ENCODE measurements at regions not wholly inside any gene's neighbourhood (a gene's known extent, or its start where the extent isn't known, plus 50 kb on each side); places are given as distances from the start of the nearest gene placed in this dataset.

DNA sequence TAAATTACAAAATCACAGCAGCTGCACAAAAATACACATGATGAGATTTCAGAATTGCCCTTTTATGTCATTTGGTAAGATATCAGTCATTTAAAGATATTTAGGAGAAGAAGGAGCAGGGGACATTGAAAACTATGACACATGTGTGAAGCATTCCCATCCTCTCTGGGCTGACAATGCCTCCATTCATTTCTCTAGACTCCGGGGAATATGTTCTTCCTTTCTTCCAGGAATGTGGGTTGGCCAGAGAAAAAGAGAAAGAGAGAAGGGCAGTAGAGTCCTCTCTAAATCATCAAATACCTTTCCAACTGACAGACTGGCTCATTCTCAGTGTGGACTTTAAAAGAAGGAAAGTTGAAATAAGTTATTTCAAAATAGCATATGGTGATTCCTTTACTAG is 205.6 kb upstream of the ADAMTSL1 start:
- no peak overlapping the region for H2AFZ ChIP-seq (ENCODE audit: control insufficient read depth, low read depth, low read length)
- no peak overlapping the region for H3K9ac ChIP-seq (ENCODE audit: control insufficient read depth, insufficient read depth, low read length)
- no peaks in the 10 kb centered on the region for H3K4me1 ChIP-seq (ENCODE audit: control insufficient read depth, insufficient read depth, low read length)
- ChIA-PET POLR2A (no interaction called here), CTCF (no interaction called here), SMC1A (ENCODE audit: uncharacterized antibody, unreplicated experiment) (no interaction called here), RAD21 (ENCODE audit: unreplicated experiment) (no interaction called here)
- no TSS peak for BruUV-seq (replicated peaks)
- no peaks in the 10 kb centered on the region for H3K36me3 ChIP-seq (ENCODE audit: control insufficient read depth in 2 of 2, insufficient read depth in 2 of 2, low read length in 1 of 2)
- no peak overlapping the region for H3K4me3 ChIP-seq
- no peak overlapping the region for H3K27ac ChIP-seq (ENCODE audit: control insufficient read depth, insufficient read depth)
- no peak for TF ChIP-seq SMAD5 (IDR thresholded peaks at IDR 0.05; ENCODE audit: low read depth)
- no peak for TF ChIP-seq CBX5 (IDR thresholded peaks at IDR 0.05; ENCODE audit: low read depth)
- TF ChIP-seq GATAD2B (conservative IDR thresholded peaks at IDR 0.05; ENCODE audit: low read depth), result no peak
- no peak for TF ChIP-seq JUND (IDR thresholded peaks at IDR 0.05; ENCODE audit: low read depth, low read length)
- no peak for TF ChIP-seq CREM (IDR thresholded peaks at IDR 0.05; ENCODE audit: low read depth)
- TF ChIP-seq IKZF1 (conservative IDR thresholded peaks at IDR 0.05), result no peak
- no peak for TF ChIP-seq ZBTB4 (CRISPR knock-in tag; IDR thresholded peaks at IDR 0.05)
- no peak for TF ChIP-seq HSF1 (IDR thresholded peaks at IDR 0.05; ENCODE audit: low read depth, low read length)
- TF ChIP-seq NFXL1 (IDR thresholded peaks at IDR 0.05; ENCODE audit: borderline replicate concordance), result no peak
- no peak for TF ChIP-seq TBL1XR1 (IDR thresholded peaks at IDR 0.05; ENCODE audit: low read depth, low read length)
- ATAC-seq (no peak), FAIRE-seq (no peak), DNase-seq (ENCODE audit: low read depth, low spot score) (no peak)
- H4K20me1 ChIP-seq (ENCODE audit: control insufficient read depth, insufficient read depth), result no peaks in the 10 kb centered on the region
- H3K4me2 ChIP-seq (ENCODE audit: control insufficient read depth, insufficient read depth), result no peak overlapping the region
- intact Hi-C loops (cut with micrococcal nuclease; ENCODE audit: unreplicated experiment), result no loop called here
- H3K9me3 ChIP-seq (replicated peaks; ENCODE audit: control insufficient read depth, insufficient read depth, low read length), result no peaks in the 10 kb centered on the region
- no peaks in the 10 kb centered on the region for H3K79me2 ChIP-seq (ENCODE audit: control insufficient read depth, insufficient read depth, low read length)
- H3K27me3 ChIP-seq (replicated peaks in 1 of 2; ENCODE audit: control insufficient read depth in 2 of 2, insufficient read depth in 2 of 2, low read length in 1 of 2), result no peaks in the 10 kb centered on the region
- WGBS (ENCODE audit: insufficient coverage, insufficient replicate concordance, low lambda C conversion rate, missing lambda C conversion rate), result 0% methylated on average over 1 of the region's 1 CpG
- in situ Hi-C loops (cut with MboI), result loop anchor here (25.0 kb wide), 2 partner anchors 894 to 1194 kb away; no protein-coding TSS in a partner anchor
